Muscle of arm (tissue), 1 donor: ENCODE measurements at regions not wholly inside any gene's neighbourhood (a gene's known extent, or its start where the extent isn't known, plus 50 kb on each side); places are given as distances from the start of the nearest gene placed in this dataset.

Experiments used
- DNase-seq: peaks from one replicate; pipeline ENCODE4 v3.0.0-alpha.2; 2013

- DNase-seq: no peak
These were observed 336.4 kb upstream of the FSHR start for GRCh38 chr2:49490710-49491109.

- no peak for DNase-seq
These were observed 332.8 kb upstream of the FSHR start for GRCh38 chr2:49487139-49487538.

- DNase-seq: no peak
These were observed 326.2 kb upstream of the FSHR start for GRCh38 chr2:49480520-49480919.

- no peak for DNase-seq
These were observed 311.0 kb upstream of the FSHR start for GRCh38 chr2:49465157-49465831.

GRCh38 chr2:49459314-49459993, 305.1 kb upstream of the FSHR start:
- DNase-seq: no peak

- no peak for DNase-seq
These were observed 289.7 kb upstream of the FSHR start for GRCh38 chr2:49444005-49444404.

- no peak for DNase-seq
These were observed 272.7 kb upstream of the FSHR start for GRCh38 chr2:49426996-49427395.

- DNase-seq: no peak
These were observed 261.9 kb upstream of the FSHR start for GRCh38 chr2:49416252-49416651.

- peak; percentile 3 for DNase-seq
These were observed 249.8 kb upstream of the FSHR start for GRCh38 chr2:49404108-49404507.

GRCh38 chr2:49403637-49404036, 249.3 kb upstream of the FSHR start:
- DNase-seq: no peak

- no peak for DNase-seq
These were observed 225.1 kb upstream of the FSHR start for GRCh38 chr2:49379406-49379805.

- no peak for DNase-seq
These were observed 216.9 kb upstream of the FSHR start for GRCh38 chr2:49371128-49371701.

- DNase-seq: no peak
These were observed 215.3 kb upstream of the FSHR start for GRCh38 chr2:49369650-49370049.

GRCh38 chr2:49369101-49369500, 214.8 kb upstream of the FSHR start:
- no peak for DNase-seq

- DNase-seq: no peak
These were observed 212.7 kb upstream of the FSHR start for GRCh38 chr2:49367003-49367402.

GRCh38 chr2:49360407-49360767, 206.1 kb upstream of the FSHR start:
- no peak for DNase-seq

GRCh38 chr2:49359721-49360406, 205.5 kb upstream of the FSHR start:
- DNase-seq: peak; percentile 18

GRCh38 chr2:49355611-49356010, 201.3 kb upstream of the FSHR start:
- no peak for DNase-seq

- no peak for DNase-seq
These were observed 197.2 kb upstream of the FSHR start for GRCh38 chr2:49351560-49351959.

- no peak for DNase-seq
These were observed 189.3 kb upstream of the FSHR start for GRCh38 chr2:49343638-49344037.

GRCh38 chr2:49342156-49342555, 187.8 kb upstream of the FSHR start:
- DNase-seq: no peak

- no peak for DNase-seq
These were observed 181.2 kb upstream of the FSHR start for GRCh38 chr2:49335546-49335945.

- DNase-seq: no peak
These were observed 178.1 kb upstream of the FSHR start for GRCh38 chr2:49332415-49332814.
